ENCODE measurements at regions not wholly inside any gene's neighbourhood (a gene's known extent, or its start where the extent isn't known, plus 50 kb on each side); places are given as distances from the start of the nearest gene placed in this dataset.

DNA sequence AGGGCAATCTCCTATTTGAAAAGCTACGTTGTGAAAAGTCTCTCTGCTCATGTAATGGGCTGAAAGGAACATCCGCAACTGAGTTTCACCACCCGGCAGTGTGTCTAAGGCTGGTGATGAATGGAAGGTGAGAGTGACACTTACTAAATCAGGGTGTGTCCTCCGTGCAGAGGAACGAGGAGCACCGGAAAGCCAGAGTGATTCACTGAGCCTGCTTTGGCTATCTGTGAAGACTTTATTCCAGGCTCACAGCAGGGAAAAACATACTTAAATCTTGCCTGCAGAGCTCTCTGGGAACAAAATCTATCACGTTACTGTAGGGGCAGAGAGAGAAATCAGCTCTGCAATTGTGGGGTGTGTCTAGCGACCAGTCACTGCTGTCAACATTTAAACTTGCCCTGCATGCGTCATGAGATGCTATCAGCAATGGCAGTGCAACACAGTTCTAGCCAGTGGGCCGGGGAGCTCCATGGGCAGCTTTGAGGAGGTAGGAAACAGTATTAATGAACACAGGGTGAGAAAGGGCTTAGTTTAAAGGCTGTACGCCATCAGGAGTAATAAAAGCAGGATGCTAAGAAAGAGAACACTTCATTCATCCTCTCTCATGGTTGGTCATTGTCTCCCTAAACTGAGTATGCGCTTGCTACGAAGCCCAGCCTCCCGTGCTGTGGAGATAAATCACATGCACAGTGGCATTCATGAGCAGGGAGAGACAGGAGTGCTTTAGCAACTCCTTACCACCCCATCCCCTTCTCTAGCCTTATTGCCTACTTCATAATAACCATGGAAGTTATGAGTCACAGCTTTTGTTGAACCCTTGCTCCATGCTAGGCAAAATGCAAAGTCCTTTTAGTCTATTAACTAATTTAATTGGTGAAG, 542.7 kb upstream of the ADAMTS9 start:
- no peak for TF ChIP-seq CTCF (conservative IDR thresholded peaks at IDR 0.05 in 1 of 2, IDR thresholded peaks at IDR 0.05 in 1 of 2; ENCODE audit: extremely low read depth in 1 of 2, insufficient read depth in 1 of 2, low read depth in 1 of 2, low read length in 2 of 2)
- no peak for TF ChIP-seq EZH2 (IDR thresholded peaks at IDR 0.05; ENCODE audit: borderline replicate concordance, low read length)
